GM23248 (cell line): ENCODE measurements at regions not wholly inside any gene's neighbourhood (a gene's known extent, or its start where the extent isn't known, plus 50 kb on each side); places are given as distances from the start of the nearest gene placed in this dataset.

ENCODE experiments used
- DNase-seq: peaks from one replicate; pipeline ENCODE4 v3.0.0-alpha.2; 2015
- H2AFZ ChIP-seq: fragments of 200-600 bp; sonication (generic); 2 replicates; pipeline ENCODE4 v1.6.1; 2016; ENCODE audit warnings: antibody characterized with exemption
- H3F3A ChIP-seq: fragments of 200-600 bp; sonication (generic); 2 replicates; pipeline ENCODE4 v1.6.1; 2016; ENCODE audit warnings: mild to moderate bottlenecking, antibody characterized with exemption, mixed run types; ENCODE audit not compliant: insufficient read depth
- H3K27ac ChIP-seq: fragments of 200-600 bp; sonication (generic); 2 replicates; pipeline ENCODE4 v1.5.1; 2016; ENCODE audit warnings: mild to moderate bottlenecking
- H3K27me3 ChIP-seq: fragments of 200-600 bp; sonication (generic); replicated peaks from 2 replicates; pipeline ENCODE4 v1.6.1; 2016; ENCODE audit warnings: mild to moderate bottlenecking; ENCODE audit not compliant: insufficient read depth
- H3K36me3 ChIP-seq: fragments of 200-600 bp; sonication (generic); 2 replicates; pipeline ENCODE4 v1.6.1; 2016; ENCODE audit warnings: low read depth, mild to moderate bottlenecking
- H3K4me1 ChIP-seq: fragments of 200-600 bp; sonication (generic); 2 replicates; pipeline ENCODE4 v1.6.1; 2016; ENCODE audit warnings: mild to moderate bottlenecking; ENCODE audit not compliant: insufficient read depth
- H3K4me2 ChIP-seq: fragments of 200-600 bp; sonication (generic); one replicate; pipeline ENCODE4 v1.6.1; 2016; ENCODE audit warnings: mild to moderate bottlenecking; ENCODE audit not compliant: unreplicated experiment
- H3K4me3 ChIP-seq: fragments of 200-600 bp; sonication (generic); 2 replicates; pipeline ENCODE4 v1.5.1; 2016; ENCODE audit warnings: mild to moderate bottlenecking
- H3K79me2 ChIP-seq: fragments of 200-600 bp; sonication (generic); 2 replicates; pipeline ENCODE4 v1.6.1; 2016; ENCODE audit warnings: mild to moderate bottlenecking; ENCODE audit not compliant: insufficient read depth
- H3K9ac ChIP-seq: fragments of 200-600 bp; sonication (generic); 2 replicates; pipeline ENCODE4 v1.6.1; 2016; ENCODE audit warnings: mild to moderate bottlenecking
- H3K9me2 ChIP-seq: fragments of 200-600 bp; sonication (generic); 2 replicates; pipeline ENCODE4 v1.6.1; 2016; ENCODE audit warnings: mixed run types, mild to moderate bottlenecking, moderate library complexity; ENCODE audit not compliant: insufficient read depth
- H3K9me3 ChIP-seq: fragments of 200-600 bp; sonication (generic); one replicate; pipeline ENCODE4 v1.6.1; 2017; ENCODE audit warnings: low read depth
- H4K20me1 ChIP-seq: fragments of 200-600 bp; sonication (generic); 2 replicates; pipeline ENCODE4 v1.6.0; 2016; ENCODE audit not compliant: insufficient read depth
- EZH2 ChIP-seq: fragments of 200-600 bp; sonication (generic); IDR thresholded peaks from 2 replicates; pipeline ENCODE4 v1.6.1; 2018; ENCODE audit warnings: antibody characterized with exemption, mild to moderate bottlenecking; ENCODE audit not compliant: insufficient read depth, poor library complexity, severe bottlenecking
- EZH2phosphoT487 ChIP-seq: fragments of 200-600 bp; sonication (generic); IDR thresholded peaks from 2 replicates; pipeline ENCODE4 v1.6.1; 2018; ENCODE audit warnings: antibody characterized with exemption, moderate library complexity, mild to moderate bottlenecking, low read depth; ENCODE audit not compliant: insufficient read depth
- WGBS, 2 experiments: methylation state at CpG; one replicate each; pipeline ENCODE4 v1.1.6; 2015 to 2017; ENCODE audit warnings: low lambda C conversion rate in 2 of 2, low coverage in 1 of 2; ENCODE audit errors: missing lambda C conversion rate in 2 of 2; 5-methylcytosine and 5-hydroxymethylcytosine counted together
- in situ Hi-C: fragments of 300-500 bp; cut with MboI; formaldehyde crosslinking; loops from 2 replicates; pipeline ENCODE4 v1.15.0; 2020

GRCh38 chr5:86030753-86031152, 587.0 kb upstream of the COX7C start:
- no peak overlapping the region for H3K27ac ChIP-seq
- H3K4me1 ChIP-seq, result no peaks in the 10 kb centered on the region
- no peak overlapping the region for H2AFZ ChIP-seq
- H3K36me3 ChIP-seq, result no peaks in the 10 kb centered on the region
- H3K9me3 ChIP-seq, result peaks cover 4% of the 10 kb centered on the region
- H3K79me2 ChIP-seq, result no peaks in the 10 kb centered on the region
- no peaks in the 10 kb centered on the region for H3F3A ChIP-seq
- no peak for DNase-seq
- no peak for TF ChIP-seq EZH2
- no peak for TF ChIP-seq EZH2phosphoT487
- WGBS, 2 experiments, result 44 to 50% methylated on average over 4 of the region's 4 CpGs
- no peaks in the 10 kb centered on the region for H3K9me2 ChIP-seq
- no peak overlapping the region for H3K4me2 ChIP-seq
- H4K20me1 ChIP-seq, result no peaks in the 10 kb centered on the region
- no peak overlapping the region for H3K4me3 ChIP-seq
- no peaks in the 10 kb centered on the region for H3K27me3 ChIP-seq
- in situ Hi-C loops, result no loop called here
- H3K9ac ChIP-seq, result no peak overlapping the region

GRCh38 chr5:86038566-86038965, 579.2 kb upstream of the COX7C start:
- Histone ChIP-seq H3K9me2 (no peaks in the 10 kb centered on the region), H3K4me3 (no peak overlapping the region), H2AFZ (no peak overlapping the region), H3K4me2 (no peak overlapping the region), H3K27ac (no peak overlapping the region), H3K4me1 (no peaks in the 10 kb centered on the region), H3K36me3 (no peaks in the 10 kb centered on the region), H3K27me3 (no peaks in the 10 kb centered on the region), H3K9ac (no peak overlapping the region), H3K9me3 (no peaks in the 10 kb centered on the region), H3F3A (no peaks in the 10 kb centered on the region), H4K20me1 (no peaks in the 10 kb centered on the region), H3K79me2 (no peaks in the 10 kb centered on the region)
- TF ChIP-seq EZH2phosphoT487, result no peak
- TF ChIP-seq EZH2, result no peak
- no peak for DNase-seq
- in situ Hi-C loops, result no loop called here
- WGBS, 2 experiments, result 5 to 6% methylated on average over 3 of the region's 3 CpGs

GRCh38 chr5:86039351-86039750, 578.4 kb upstream of the COX7C start:
- TF ChIP-seq EZH2, result no peak
- TF ChIP-seq EZH2phosphoT487, result no peak
- no peak overlapping the region for H3K9ac ChIP-seq
- H3F3A ChIP-seq, result no peaks in the 10 kb centered on the region
- no peak overlapping the region for H3K27ac ChIP-seq
- H3K36me3 ChIP-seq, result no peaks in the 10 kb centered on the region
- H3K27me3 ChIP-seq, result no peaks in the 10 kb centered on the region
- no peaks in the 10 kb centered on the region for H3K9me3 ChIP-seq
- no peak for DNase-seq
- H3K4me1 ChIP-seq, result no peaks in the 10 kb centered on the region
- in situ Hi-C loops, result no loop called here
- H3K9me2 ChIP-seq, result no peaks in the 10 kb centered on the region
- H3K79me2 ChIP-seq, result no peaks in the 10 kb centered on the region
- H2AFZ ChIP-seq, result no peak overlapping the region
- WGBS, 2 experiments, result 39 to 42% methylated on average over 7 of the region's 7 CpGs
- no peak overlapping the region for H3K4me2 ChIP-seq
- H3K4me3 ChIP-seq, result no peak overlapping the region
- H4K20me1 ChIP-seq, result no peaks in the 10 kb centered on the region

- H3K27me3 ChIP-seq, result no peaks in the 10 kb centered on the region
- H3K36me3 ChIP-seq, result no peaks in the 10 kb centered on the region
- H3K27ac ChIP-seq, result no peak overlapping the region
- H4K20me1 ChIP-seq, result no peaks in the 10 kb centered on the region
- DNase-seq, result no peak
- no peak overlapping the region for H3K4me3 ChIP-seq
- no peak overlapping the region for H3K4me2 ChIP-seq
- no peak overlapping the region for H3K9ac ChIP-seq
- TF ChIP-seq EZH2phosphoT487 (no peak), EZH2 (no peak)
- in situ Hi-C loops, result no loop called here
- H3F3A ChIP-seq, result no peaks in the 10 kb centered on the region
- WGBS, 2 experiments, result 0% methylated on average over 1 of the region's 1 CpG
- no peaks in the 10 kb centered on the region for H3K9me2 ChIP-seq
- H3K79me2 ChIP-seq, result no peaks in the 10 kb centered on the region
- no peaks in the 10 kb centered on the region for H3K4me1 ChIP-seq
- peaks cover 4% of the 10 kb centered on the region for H3K9me3 ChIP-seq
- no peak overlapping the region for H2AFZ ChIP-seq
Observed at GRCh38 chr5:86070719-86071118, 547.0 kb upstream of the COX7C start.

GRCh38 chr5:86074297-86074696, 543.4 kb upstream of the COX7C start:
- no peaks in the 10 kb centered on the region for H3K36me3 ChIP-seq
- 9% methylated on average over 3 of the region's 3 CpGs for WGBS, 2 experiments
- no peak overlapping the region for H3K27ac ChIP-seq
- no peak for DNase-seq
- H3K79me2 ChIP-seq, result no peaks in the 10 kb centered on the region
- H3K27me3 ChIP-seq, result no peaks in the 10 kb centered on the region
- H3K9ac ChIP-seq, result no peak overlapping the region
- H4K20me1 ChIP-seq, result no peaks in the 10 kb centered on the region
- no peak overlapping the region for H3K4me2 ChIP-seq
- H3K9me3 ChIP-seq, result peaks cover 4% of the 10 kb centered on the region
- no peaks in the 10 kb centered on the region for H3K9me2 ChIP-seq
- no peaks in the 10 kb centered on the region for H3F3A ChIP-seq
- H3K4me3 ChIP-seq, result no peak overlapping the region
- TF ChIP-seq EZH2 (no peak), EZH2phosphoT487 (no peak)
- no peak overlapping the region for H2AFZ ChIP-seq
- no peaks in the 10 kb centered on the region for H3K4me1 ChIP-seq
- in situ Hi-C loops, result no loop called here
